ENCODE measurements at regions not wholly inside any gene's neighbourhood (a gene's known extent, or its start where the extent isn't known, plus 50 kb on each side); places are given as distances from the start of the nearest gene placed in this dataset.

DNA sequence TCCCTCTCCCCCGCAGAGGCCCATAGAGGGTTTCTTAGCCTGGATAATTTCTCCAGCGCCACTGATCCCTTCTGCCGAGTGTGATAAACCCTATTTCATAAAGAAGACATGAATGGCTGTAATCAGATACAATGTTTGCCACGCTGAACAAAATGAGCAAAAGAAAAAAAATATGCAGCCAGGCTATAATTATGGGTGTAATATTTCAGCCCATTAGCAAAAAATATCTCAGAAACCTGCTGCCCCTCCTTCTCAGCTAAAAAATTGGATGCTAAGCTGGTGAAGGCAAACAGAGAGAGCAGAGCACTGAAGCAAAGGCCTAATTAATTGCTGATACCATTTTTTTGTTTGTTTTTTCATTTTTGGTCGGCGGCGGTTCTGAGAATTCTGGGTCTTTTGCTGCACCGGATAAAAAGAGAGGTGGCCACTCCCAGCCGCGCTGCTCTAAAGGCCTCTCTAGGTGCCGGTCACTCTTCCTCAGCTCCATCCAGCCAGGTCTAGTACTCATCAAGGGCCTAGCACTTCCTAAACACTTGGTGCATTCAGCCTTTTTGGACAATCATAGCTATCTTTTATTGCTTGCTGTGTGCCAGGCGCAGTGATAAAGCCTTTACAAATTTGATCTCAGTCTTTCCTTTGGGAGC lies 128.7 kb upstream of the TLE3 start:
- TF ChIP-seq SIN3A (IDR thresholded peaks at IDR 0.05; ENCODE audit: borderline replicate concordance, insufficient read depth, low read length) (no peak), TAF1 (IDR thresholded peaks at IDR 0.05; ENCODE audit: borderline replicate concordance, insufficient read depth, low read length) (no peak)
